Tibial artery (tissue), 4 donors: ENCODE measurements at regions not wholly inside any gene's neighbourhood (a gene's known extent, or its start where the extent isn't known, plus 50 kb on each side); places are given as distances from the start of the nearest gene placed in this dataset.

Source experiments
- DNase-seq, 2 donors: peaks; one replicate each; pipeline ENCODE4 v3.0.0-alpha.2; 2019
- H3K27ac ChIP-seq, 2 donors: fragments of 200-600 bp; sonication (generic) in 1 of 2; 1 replicate in 1 of 2; 2 replicates in 1 of 2; pipeline ENCODE4 v1.5.1; 2018 to 2019; ENCODE audit warnings: mild to moderate bottlenecking in 1 of 2
- H3K27me3 ChIP-seq, 2 donors: fragments of 200-600 bp; sonication (generic) in 1 of 2; one replicate each; pipeline versions ENCODE4 v1.5.1 to v1.6.0; 2016 to 2019
- H3K36me3 ChIP-seq, 3 donors: fragments of 200-600 bp; sonication (generic) in 2 of 3; one replicate each; pipeline ENCODE4 v1.5.1; 2016 to 2019; ENCODE audit warnings: mild to moderate bottlenecking in 2 of 3
- H3K4me1 ChIP-seq, 4 donors: fragments of 200-600 bp; sonication (generic) in 2 of 4; 1 replicate in 3 of 4; 2 replicates in 1 of 4; pipeline ENCODE4 v1.5.1; 2016 to 2019
- H3K4me3 ChIP-seq, 2 donors: fragments of 200-600 bp; sonication (generic) in 1 of 2; 1 replicate in 1 of 2; 2 replicates in 1 of 2; pipeline ENCODE4 v1.5.1; 2018 to 2019; ENCODE audit warnings: mild to moderate bottlenecking in 2 of 2
- H3K9me3 ChIP-seq, 3 donors: fragments of 200-600 bp; sonication (generic) in 1 of 3; one replicate each; pipeline ENCODE4 v1.5.1; 2016 to 2019
- CTCF ChIP-seq, 2 experiments: fragments of 200-600 bp in 1 of 2; fragments of 450-650 bp in 1 of 2; IDR thresholded peaks; one replicate each; pipeline ENCODE4 v1.5.1; 2017 to 2019; ENCODE audit warnings: antibody characterized with exemption in 2 of 2, mild to moderate bottlenecking in 1 of 2, moderate library complexity in 1 of 2
- intact Hi-C: fragments of 100-400 bp; cut with DNase I; formaldehyde crosslinking; loops from one replicate; pipeline ENCODE4 v1.15.0; 2023; ENCODE audit warnings: low total_unique reads

- no peak for TF ChIP-seq CTCF (IDR thresholded peaks at IDR 0.05)
- H3K27ac ChIP-seq, result no peak overlapping the region
- DNase-seq, result peak in 1 of 2 donors; percentile 49
- no peaks in the 10 kb centered on the region for H3K4me1 ChIP-seq
- H3K4me3 ChIP-seq, result no peak overlapping the region
- no peaks in the 10 kb centered on the region for H3K9me3 ChIP-seq
- H3K36me3 ChIP-seq, result no peaks in the 10 kb centered on the region
- no peaks in the 10 kb centered on the region for H3K27me3 ChIP-seq
- intact Hi-C loops, result loop anchor here (10.0 kb wide), 1 partner anchor 187 kb away; no protein-coding TSS in a partner anchor
Observed at GRCh38 chr2:71807581-71808451, 339.8 kb downstream of the CYP26B1 start.

GRCh38 chr2:71806432-71806831, 341.2 kb downstream of the CYP26B1 start:
- no peak for TF ChIP-seq CTCF (IDR thresholded peaks at IDR 0.05)
- Histone ChIP-seq H3K27ac (no peak overlapping the region), H3K27me3 (no peaks in the 10 kb centered on the region), H3K4me3 (no peak overlapping the region), H3K9me3 (no peaks in the 10 kb centered on the region), H3K36me3 (no peaks in the 10 kb centered on the region), H3K4me1 (peaks cover 0 to 8% (median 5%) of the 10 kb centered on the region in 4 donors)
- intact Hi-C loops, result loop anchor here (10.0 kb wide), 1 partner anchor 188 kb away; no protein-coding TSS in a partner anchor
- DNase-seq, result no peak

- peak in 1 of 2 donors; percentile 33 for DNase-seq
- H3K9me3 ChIP-seq, result no peaks in the 10 kb centered on the region
- intact Hi-C loops, result loop anchor here (5.0 to 10.0 kb wide), 3 partner anchors 190 to 348 kb away; no protein-coding TSS in a partner anchor
- no peaks in the 10 kb centered on the region for H3K36me3 ChIP-seq
- H3K4me3 ChIP-seq, result no peak overlapping the region
- H3K4me1 ChIP-seq, result peaks cover 0 to 8% (median 5%) of the 10 kb centered on the region in 4 donors
- no peaks in the 10 kb centered on the region for H3K27me3 ChIP-seq
- H3K27ac ChIP-seq, result no peak overlapping the region
- TF ChIP-seq CTCF (IDR thresholded peaks at IDR 0.05), result peak in 1 of 2 experiments; percentile 15
Observed at GRCh38 chr2:71804281-71804751, 343.3 kb downstream of the CYP26B1 start.

- H3K27me3 ChIP-seq, result no peaks in the 10 kb centered on the region
- peaks cover 0 to 10% (median 5%) of the 10 kb centered on the region in 4 donors for H3K4me1 ChIP-seq
- no peak overlapping the region for H3K27ac ChIP-seq
- no peak for DNase-seq
- intact Hi-C loops, result loop anchor here (5.0 to 10.0 kb wide), 3 partner anchors 191 to 349 kb away; no protein-coding TSS in a partner anchor
- TF ChIP-seq CTCF (IDR thresholded peaks at IDR 0.05), result no peak
- no peak overlapping the region for H3K4me3 ChIP-seq
- H3K9me3 ChIP-seq, result no peaks in the 10 kb centered on the region
- H3K36me3 ChIP-seq, result no peaks in the 10 kb centered on the region
Observed at GRCh38 chr2:71803398-71803797, 344.3 kb downstream of the CYP26B1 start.

- Histone ChIP-seq H3K9me3 (no peaks in the 10 kb centered on the region), H3K36me3 (no peaks in the 10 kb centered on the region), H3K4me3 (no peak overlapping the region), H3K27ac (no peak overlapping the region), H3K4me1 (peaks cover 0 to 13% (median 6%) of the 10 kb centered on the region in 4 donors), H3K27me3 (no peaks in the 10 kb centered on the region)
- intact Hi-C loops, result loop anchor here (5.0 to 10.0 kb wide), 3 partner anchors 192 to 350 kb away; no protein-coding TSS in a partner anchor
- TF ChIP-seq CTCF (IDR thresholded peaks at IDR 0.05), result no peak
- DNase-seq, result peak in 1 of 2 donors; percentile 28
Observed at GRCh38 chr2:71802556-71802955, 345.1 kb downstream of the CYP26B1 start.
